Kidney glomerular epithelial cell (primary cell): ENCODE measurements at regions not wholly inside any gene's neighbourhood (a gene's known extent, or its start where the extent isn't known, plus 50 kb on each side); places are given as distances from the start of the nearest gene placed in this dataset.
A peak's percentile ranks its signal among the peaks of the same experiment; 100 is the strongest.

Experiments
- DNase-seq: peaks from one replicate; lab custom pipeline; 2025; lab: John Stamatoyannopoulos, UW

DNA sequence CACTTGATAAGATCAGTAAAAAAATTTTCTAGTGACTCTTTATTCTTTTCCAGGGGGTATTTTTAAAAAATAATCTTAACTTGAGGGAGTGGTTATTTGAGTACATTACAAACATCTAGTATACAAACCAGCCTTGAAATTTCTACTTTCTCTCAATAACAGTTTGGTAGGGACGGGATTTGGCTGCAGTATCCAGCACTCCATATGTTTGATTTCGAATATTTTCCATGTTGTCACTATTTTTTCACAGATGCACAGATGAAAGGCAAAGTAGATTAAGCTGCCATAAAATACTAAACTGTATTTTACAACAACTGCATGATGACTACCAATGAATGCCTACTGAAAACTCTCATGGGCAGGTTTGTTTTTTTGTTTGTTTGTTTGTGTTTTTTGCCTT lies 225.0 kb downstream of the COX7B2 start:
- DNase-seq = no peak

DNA sequence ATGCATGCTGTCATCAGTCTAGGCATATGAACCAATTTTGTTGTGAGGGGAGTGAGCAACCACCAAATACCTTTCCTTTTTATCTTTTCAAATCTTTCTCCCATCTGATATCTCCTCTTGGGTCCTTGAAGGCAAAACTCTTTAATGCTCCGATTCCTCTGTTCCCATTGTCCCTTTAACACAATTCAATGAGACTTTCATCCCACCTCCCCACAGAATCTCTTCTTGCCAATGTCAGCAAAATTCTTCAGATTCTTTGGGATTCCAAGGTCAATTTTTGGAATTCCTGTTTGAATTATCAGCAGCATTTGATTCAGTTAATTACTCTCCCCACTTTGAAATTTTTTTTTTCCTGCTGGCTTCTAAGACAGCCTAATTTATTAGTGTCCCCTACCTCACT lies 232.7 kb downstream of the COX7B2 start:
- no peak for DNase-seq

DNA sequence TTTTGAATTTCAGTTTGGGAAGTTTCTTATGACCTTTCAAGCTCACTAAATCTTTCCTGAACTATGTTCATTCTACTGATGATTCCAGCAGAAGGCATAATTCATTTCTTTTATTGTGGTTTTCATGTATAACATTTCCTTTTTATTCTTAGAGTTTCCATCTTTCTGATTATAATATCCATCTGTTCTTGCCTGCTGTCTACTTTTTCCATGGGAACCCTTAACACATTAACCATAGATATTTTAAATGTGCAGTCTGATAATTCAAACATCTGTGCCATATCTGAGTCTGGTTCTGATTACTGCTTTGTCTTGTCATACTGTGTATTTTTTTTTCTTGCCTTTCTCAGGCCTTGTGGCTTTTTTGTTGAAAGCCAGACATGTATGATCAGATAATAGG lies 234.7 kb downstream of the COX7B2 start:
- DNase-seq = no peak

DNA sequence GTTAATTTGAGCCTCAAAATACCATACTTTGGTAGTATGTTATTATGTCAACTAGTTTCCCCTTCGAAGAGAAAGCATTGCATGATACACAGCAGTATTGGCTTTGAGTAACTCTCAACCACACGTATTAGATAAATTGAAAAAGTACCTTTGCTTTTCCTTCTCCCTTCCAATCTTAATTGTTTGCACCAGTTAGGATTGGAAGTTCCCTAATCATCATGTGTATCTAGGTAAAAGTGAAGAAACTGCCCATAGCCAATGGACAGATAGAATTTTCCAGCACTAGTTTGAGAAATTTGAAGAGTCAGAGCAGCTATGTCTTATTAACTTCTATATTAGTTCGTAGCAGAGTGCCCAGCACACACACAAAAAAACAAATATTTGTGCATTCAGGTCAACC lies 241.3 kb downstream of the COX7B2 start:
- DNase-seq = no peak

DNA sequence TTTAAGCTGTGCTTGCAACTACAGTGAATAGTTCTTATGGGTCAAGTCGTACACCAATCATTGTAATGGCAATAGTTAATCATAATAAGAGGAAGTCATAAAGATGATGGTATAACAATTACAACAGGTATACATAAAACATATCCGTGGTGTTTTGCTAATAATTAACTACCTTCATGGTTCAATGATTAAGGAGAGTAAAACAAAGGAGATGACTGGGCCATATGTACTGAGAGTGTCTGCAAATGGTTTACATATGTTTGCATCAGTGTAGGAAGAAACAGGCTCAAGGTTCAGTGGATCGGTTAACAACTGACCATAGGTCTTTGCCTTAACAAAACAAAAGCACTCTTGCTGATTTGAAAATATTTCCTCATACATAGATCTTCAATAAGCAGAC lies 253.0 kb downstream of the COX7B2 start:
- no peak for DNase-seq

DNA sequence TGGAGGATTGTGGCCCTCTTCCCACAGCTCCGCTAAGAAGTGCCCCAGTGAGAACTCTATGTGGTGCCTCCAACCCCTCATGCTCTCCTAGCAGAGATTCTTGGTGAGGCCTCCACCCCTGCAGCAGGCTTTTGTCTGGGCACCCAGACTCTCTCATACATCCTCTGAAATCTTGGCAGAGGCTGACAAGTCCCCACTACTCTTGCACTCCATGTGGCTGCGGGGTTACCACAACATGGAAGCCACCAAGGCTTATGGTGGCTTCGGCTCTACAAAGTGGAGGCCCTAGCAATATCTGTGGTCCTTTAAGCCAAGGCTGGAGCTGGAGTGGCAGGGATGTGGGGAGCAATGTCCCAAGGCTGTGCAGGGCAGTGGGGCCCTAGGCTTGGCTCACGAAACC lies 255.2 kb downstream of the COX7B2 start:
- DNase-seq = no peak

DNA sequence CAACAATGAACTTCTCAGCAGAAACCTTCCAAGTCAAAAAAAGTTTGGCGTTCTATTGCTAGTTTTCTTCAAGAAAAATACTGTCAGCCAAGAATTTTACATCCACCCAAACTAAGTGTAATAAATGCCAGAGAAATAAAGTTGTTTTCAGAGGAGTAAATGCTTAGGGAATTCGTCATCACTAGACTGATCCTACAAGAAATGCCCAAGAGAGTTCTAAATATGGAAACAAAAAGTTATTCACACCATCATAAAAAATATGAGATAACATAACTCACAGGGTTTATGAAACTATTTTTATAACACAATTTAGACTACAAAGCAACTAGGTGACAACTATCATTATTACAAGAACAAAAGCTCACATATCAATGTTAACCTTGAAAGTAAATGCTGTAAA lies 259.5 kb upstream of the GABRA2 start:
- DNase-seq = no peak

DNA sequence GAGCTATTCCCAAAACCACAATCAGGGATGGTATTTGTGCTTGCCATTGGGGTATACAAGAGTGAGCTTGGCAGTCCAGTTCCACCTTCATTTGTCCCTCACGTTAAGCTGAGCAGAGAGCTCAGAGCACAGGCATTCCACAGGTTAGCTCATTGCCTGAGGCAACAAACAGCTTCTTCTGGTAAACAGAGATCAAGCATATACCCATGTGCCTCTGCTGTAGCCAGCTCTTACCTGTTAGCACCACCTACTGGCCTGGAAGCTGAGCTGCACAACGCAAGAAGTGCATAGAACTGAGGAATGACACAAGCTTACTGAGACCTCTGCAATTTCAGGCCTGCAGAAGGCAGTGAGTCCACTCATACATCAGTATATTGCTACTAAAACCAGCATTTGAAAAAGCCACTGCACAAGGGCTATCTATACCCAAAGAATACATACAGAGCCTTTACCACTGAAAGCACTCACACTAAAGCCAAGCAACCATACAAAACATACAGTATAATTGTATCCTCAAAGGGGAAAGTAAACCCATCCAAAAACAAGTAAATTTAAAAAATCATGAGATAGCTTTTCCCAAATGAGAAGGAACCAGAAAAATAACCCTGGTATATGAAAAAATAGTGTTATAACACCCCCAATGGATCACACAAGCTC lies 258.3 kb upstream of the GABRA2 start:
- peak; percentile 37 for DNase-seq

DNA sequence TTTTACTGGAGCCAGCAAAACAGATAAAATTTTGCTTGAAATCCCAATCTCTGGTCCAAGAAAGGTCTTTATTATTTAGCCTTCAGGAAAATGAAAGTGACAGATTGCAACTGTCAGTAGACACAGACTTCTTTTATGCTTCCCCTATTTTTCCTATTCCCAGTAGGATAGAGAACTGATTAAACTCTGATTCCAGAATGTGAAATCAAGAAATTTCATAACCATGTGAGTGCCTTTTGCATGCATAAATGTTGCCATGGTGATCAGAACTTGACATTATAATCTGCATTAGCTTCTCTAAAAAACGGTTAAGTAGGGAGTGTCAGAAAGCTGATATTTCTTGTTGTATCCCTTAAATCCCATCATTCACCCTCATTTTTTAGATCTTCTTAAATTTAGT lies 255.2 kb upstream of the GABRA2 start:
- no peak for DNase-seq
